A549 (cell line): ENCODE measurements at regions not wholly inside any gene's neighbourhood (a gene's known extent, or its start where the extent isn't known, plus 50 kb on each side); places are given as distances from the start of the nearest gene placed in this dataset.

Experiments
- ATAC-seq, 2 experiments: fragments of 200-7000 bp in 1 of 2; fragments of >200 bp in 1 of 2; cut with Nextera tagmentation in 1 of 2; cut with Tn5 transposase in 1 of 2; 3 replicates each; pipeline versions ENCODE4 v1.8.0 to v1.9.1; 2018 to 2020; ENCODE audit warnings: mild to moderate bottlenecking in 1 of 2, moderate library complexity in 1 of 2
- CTCF ChIA-PET: fragments of 300-600 bp; sonication (Branson Sonifier 250); formaldehyde crosslinking; extraction: SDS; loops from one replicate; lab custom pipeline; 2021; ENCODE audit warnings: antibody characterized with exemption, inconsistent platforms; lab: Yijun Ruan, JAX
- POLR2A ChIA-PET: fragments of 350-600 bp; formaldehyde crosslinking; extraction: SDS; loops from one replicate; lab custom pipeline; 2021; ENCODE audit warnings: antibody characterized with exemption, inconsistent platforms; lab: Yijun Ruan, JAX
- DNase-seq, 2 experiments: peaks; one replicate each; pipeline versions ENCODE4 v3.0.0 to v3.0.0-alpha.2; 2011 to 2016; ENCODE audit warnings: low read depth in 1 of 2, low spot score in 1 of 2
- FAIRE-seq: peaks from 2 replicates; lab custom pipeline; 2011; peaks lifted over from hg19 to GRCh38; lab: Jason Lieb, UNC
- H3K27ac ChIP-seq, 2 experiments: fragments of >200 bp; sonication (Bioruptor Twin); formaldehyde crosslinking; 3 replicates each; pipeline ENCODE4 v1.5.1; 2016 to 2017
- H3K4me1 ChIP-seq: fragments of >200 bp; sonication (Bioruptor Twin); formaldehyde crosslinking; 3 replicates; pipeline ENCODE4 v1.6.1; 2016
- H3K4me2 ChIP-seq: fragments of >200 bp; sonication (Bioruptor Twin); formaldehyde crosslinking; 3 replicates; pipeline ENCODE4 v1.6.1; 2016
- H3K4me3 ChIP-seq: fragments of >200 bp; sonication (Bioruptor Twin); formaldehyde crosslinking; 3 replicates; pipeline ENCODE4 v1.5.1; 2016
- H3K9me3 ChIP-seq: fragments of >200 bp; sonication (Bioruptor Twin); formaldehyde crosslinking; 3 replicates; pipeline ENCODE4 v1.6.1; 2016
- E2F6 ChIP-seq: IDR thresholded peaks from 2 replicates; pipeline ENCODE4 v1.6.1; 2012; ENCODE audit warnings: low read depth, borderline replicate concordance
- EHF ChIP-seq: fragments of 250-450 bp; sonication (Bioruptor Pico); IDR thresholded peaks from 2 replicates; pipeline ENCODE4 v1.5.0; 2020; ENCODE audit warnings: mild to moderate bottlenecking
- EP300 ChIP-seq, 2 experiments: fragments of >200 bp; sonication (Bioruptor Twin); formaldehyde crosslinking; IDR thresholded peaks; 2 replicates in 1 of 2; 3 replicates in 1 of 2; pipeline ENCODE4 v1.6.1; 2016 to 2017
- ESRRA ChIP-seq: fragments of 150-350 bp; IDR thresholded peaks from 2 replicates; pipeline ENCODE4 v1.6.1; 2014; ENCODE audit warnings: mild to moderate bottlenecking, low read length, borderline replicate concordance
- FOSB ChIP-seq: fragments of 250-450 bp; sonication (Bioruptor Pico); IDR thresholded peaks from 2 replicates; pipeline ENCODE4 v1.5.0; 2020; ENCODE audit warnings: mild to moderate bottlenecking, moderate library complexity
- FOXS1 ChIP-seq: fragments of 250-450 bp; sonication (Bioruptor Pico); IDR thresholded peaks from 2 replicates; pipeline ENCODE4 v1.5.0; 2020; ENCODE audit warnings: mild to moderate bottlenecking, moderate library complexity
- HOXB5 ChIP-seq: fragments of 250-450 bp; sonication (Bioruptor Pico); IDR thresholded peaks from 2 replicates; pipeline ENCODE4 v1.5.0; 2020; ENCODE audit warnings: mild to moderate bottlenecking, moderate library complexity
- JUNB ChIP-seq: fragments of >200 bp; sonication (Bioruptor Twin); formaldehyde crosslinking; IDR thresholded peaks from 2 replicates; pipeline ENCODE4 v1.6.1; 2016
- MAFK ChIP-seq: fragments of 450-650 bp; IDR thresholded peaks from 2 replicates; pipeline ENCODE4 v1.6.1; 2014; ENCODE audit not compliant: partially characterized antibody
- MAZ ChIP-seq: fragments of 150-350 bp; IDR thresholded peaks from 2 replicates; pipeline ENCODE4 v1.6.1; 2014; ENCODE audit warnings: antibody characterized with exemption, low read depth, low read length, borderline replicate concordance
- NFE2L2 ChIP-seq: fragments of 150-350 bp; conservative IDR thresholded peaks from 2 replicates; pipeline ENCODE4 v1.6.1; 2014; ENCODE audit warnings: low read length
- PBX3 ChIP-seq: IDR thresholded peaks from 2 replicates; pipeline ENCODE4 v1.6.1; 2012
- RNF2 ChIP-seq: fragments of 200-600 bp; sonication (generic); IDR thresholded peaks from 2 replicates; pipeline ENCODE4 v1.6.1; 2016; ENCODE audit warnings: low read depth, mild to moderate bottlenecking, antibody characterized with exemption, moderate library complexity, borderline replicate concordance
- SREBF2 ChIP-seq: fragments of 450-650 bp; IDR thresholded peaks from 2 replicates; pipeline ENCODE4 v1.6.1; 2014; ENCODE audit warnings: mild to moderate bottlenecking, moderate library complexity
- TFCP2L1 ChIP-seq: fragments of 250-450 bp; sonication (Bioruptor Pico); IDR thresholded peaks from 2 replicates; pipeline ENCODE4 v1.5.0; 2021; ENCODE audit warnings: mild to moderate bottlenecking
- TP53 ChIP-seq: fragments of 250-450 bp; sonication (Bioruptor Pico); IDR thresholded peaks from 2 replicates; pipeline ENCODE4 v1.5.0; 2021; ENCODE audit warnings: mild to moderate bottlenecking, moderate library complexity
- ZFP36 ChIP-seq: fragments of 450-650 bp; IDR thresholded peaks from 2 replicates; pipeline ENCODE4 v1.6.1; 2014; ENCODE audit warnings: borderline replicate concordance; ENCODE audit not compliant: partially characterized antibody
- ZNF302 ChIP-seq: fragments of 250-450 bp; sonication (Bioruptor Pico); IDR thresholded peaks from 2 replicates; pipeline ENCODE4 v1.9.0; 2021; ENCODE audit warnings: inconsistent platforms, mild to moderate bottlenecking, moderate library complexity
- WGBS: methylation state at CpG from one replicate; pipeline ENCODE4 v1.1.6; 2017; ENCODE audit errors: missing lambda C conversion rate; 5-methylcytosine and 5-hydroxymethylcytosine counted together
- TF ChIP-seq, protein P1 (sequence below): fragments of 250-450 bp; sonication (Bioruptor Pico); IDR thresholded peaks from 2 replicates; pipeline ENCODE4 v1.5.0; 2021; ENCODE audit warnings: mild to moderate bottlenecking, moderate library complexity, borderline replicate concordance
- TF ChIP-seq, protein P2 (sequence below): fragments of >200 bp; sonication (Bioruptor Twin); formaldehyde crosslinking; IDR thresholded peaks from 2 replicates; pipeline ENCODE4 v1.6.1; 2016
- TF ChIP-seq, protein P3 (sequence below): fragments of >200 bp; sonication (Bioruptor Twin); formaldehyde crosslinking; IDR thresholded peaks from 3 replicates; pipeline ENCODE4 v1.6.1; 2016

- no peaks in the 10 kb centered on the region for H3K4me1 ChIP-seq
- POLR2A ChIA-PET = no interaction called here
- CTCF ChIA-PET = no interaction called here
- DNase-seq (no peak), ATAC-seq (no peak), FAIRE-seq (no peak)
- no peak overlapping the region for H3K27ac ChIP-seq
- no peak overlapping the region for H3K4me2 ChIP-seq
- H3K9me3 ChIP-seq = no peaks in the 10 kb centered on the region
- no peak overlapping the region for H3K4me3 ChIP-seq
- no peak for TF ChIP-seq PBX3
- TF ChIP-seq NFE2L2 = no peak
- no peak for TF ChIP-seq FOSB (CRISPR knock-in tag)
- TF ChIP-seq SREBF2 = no peak
- no peak for TF ChIP-seq EP300 (IDR thresholded peaks at IDR 0.05)
- TF ChIP-seq ESRRA = no peak
- no peak for TF ChIP-seq RNF2
- no peak for TF ChIP-seq MAFK
- TF ChIP-seq, protein P1, sequence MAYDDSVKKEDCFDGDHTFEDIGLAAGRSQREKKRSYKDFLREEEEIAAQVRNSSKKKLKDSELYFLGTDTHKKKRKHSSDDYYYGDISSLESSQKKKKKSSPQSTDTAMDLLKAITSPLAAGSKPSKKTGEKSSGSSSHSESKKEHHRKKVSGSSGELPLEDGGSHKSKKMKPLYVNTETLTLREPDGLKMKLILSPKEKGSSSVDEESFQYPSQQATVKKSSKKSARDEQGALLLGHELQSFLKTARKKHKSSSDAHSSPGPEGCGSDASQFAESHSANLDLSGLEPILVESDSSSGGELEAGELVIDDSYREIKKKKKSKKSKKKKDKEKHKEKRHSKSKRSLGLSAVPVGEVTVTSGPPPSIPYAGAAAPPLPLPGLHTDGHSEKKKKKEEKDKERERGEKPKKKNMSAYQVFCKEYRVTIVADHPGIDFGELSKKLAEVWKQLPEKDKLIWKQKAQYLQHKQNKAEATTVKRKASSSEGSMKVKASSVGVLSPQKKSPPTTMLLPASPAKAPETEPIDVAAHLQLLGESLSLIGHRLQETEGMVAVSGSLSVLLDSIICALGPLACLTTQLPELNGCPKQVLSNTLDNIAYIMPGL = no peak
- no peak for TF ChIP-seq E2F6
- TF ChIP-seq, protein P2, sequence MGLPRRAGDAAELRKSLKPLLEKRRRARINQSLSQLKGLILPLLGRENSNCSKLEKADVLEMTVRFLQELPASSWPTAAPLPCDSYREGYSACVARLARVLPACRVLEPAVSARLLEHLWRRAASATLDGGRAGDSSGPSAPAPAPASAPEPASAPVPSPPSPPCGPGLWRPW = no peak
- no peak for TF ChIP-seq TP53 (CRISPR knock-in tag)
- TF ChIP-seq HOXB5 (CRISPR knock-in tag) = no peak
- 12% methylated on average over 3 of the region's 3 CpGs for WGBS
Observed at GRCh38 chr21:19468991-19469715, 1065.6 kb upstream of the TMPRSS15 start.

DNA sequence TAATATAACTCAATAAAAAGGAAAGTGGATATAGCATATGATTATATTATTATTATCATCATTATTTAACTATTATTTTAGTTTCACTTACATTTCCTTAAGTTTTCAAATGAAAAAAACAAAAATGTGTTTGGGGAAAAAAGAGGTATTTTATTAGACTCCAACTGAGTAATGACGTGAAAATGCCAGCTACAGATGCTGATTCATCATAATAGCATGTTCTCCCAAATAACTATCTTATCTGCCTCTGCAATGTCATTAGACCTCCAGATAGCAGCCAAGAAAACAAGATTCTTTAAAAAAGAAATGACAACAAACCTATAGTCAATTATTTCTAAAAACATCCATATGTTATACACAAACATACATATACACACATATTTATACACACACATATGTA, 1071.9 kb upstream of the TMPRSS15 start:
- Histone ChIP-seq H3K9me3 (no peaks in the 10 kb centered on the region), H3K4me2 (no peak overlapping the region), H3K4me1 (no peaks in the 10 kb centered on the region), H3K4me3 (no peak overlapping the region), H3K27ac (no peak overlapping the region)
- no peak for FAIRE-seq
- ChIA-PET CTCF (no interaction called here), POLR2A (no interaction called here)
- no peak for DNase-seq
- ATAC-seq = no peak
- TF ChIP-seq FOXS1 (CRISPR knock-in tag) = no peak
- no peak for TF ChIP-seq TFCP2L1 (CRISPR knock-in tag)
- TF ChIP-seq, protein P1 = no peak
- no peak for TF ChIP-seq EHF (CRISPR knock-in tag)
- TF ChIP-seq, protein P3, sequence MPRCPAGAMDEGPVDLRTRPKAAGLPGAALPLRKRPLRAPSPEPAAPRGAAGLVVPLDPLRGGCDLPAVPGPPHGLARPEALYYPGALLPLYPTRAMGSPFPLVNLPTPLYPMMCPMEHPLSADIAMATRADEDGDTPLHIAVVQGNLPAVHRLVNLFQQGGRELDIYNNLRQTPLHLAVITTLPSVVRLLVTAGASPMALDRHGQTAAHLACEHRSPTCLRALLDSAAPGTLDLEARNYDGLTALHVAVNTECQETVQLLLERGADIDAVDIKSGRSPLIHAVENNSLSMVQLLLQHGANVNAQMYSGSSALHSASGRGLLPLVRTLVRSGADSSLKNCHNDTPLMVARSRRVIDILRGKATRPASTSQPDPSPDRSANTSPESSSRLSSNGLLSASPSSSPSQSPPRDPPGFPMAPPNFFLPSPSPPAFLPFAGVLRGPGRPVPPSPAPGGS = no peak
- no peak for TF ChIP-seq EP300 (IDR thresholded peaks at IDR 0.05)
- TF ChIP-seq ZFP36 = no peak
- no peak for TF ChIP-seq ZNF302
- no peak for TF ChIP-seq TP53 (CRISPR knock-in tag)
- TF ChIP-seq MAZ = no peak
- TF ChIP-seq JUNB = no peak
- TF ChIP-seq E2F6 = no peak
- 0% methylated on average over 1 of the region's 1 CpG for WGBS
